ENCODE measurements at regions not wholly inside any gene's neighbourhood (a gene's known extent, or its start where the extent isn't known, plus 50 kb on each side); places are given as distances from the start of the nearest gene placed in this dataset.

DNA sequence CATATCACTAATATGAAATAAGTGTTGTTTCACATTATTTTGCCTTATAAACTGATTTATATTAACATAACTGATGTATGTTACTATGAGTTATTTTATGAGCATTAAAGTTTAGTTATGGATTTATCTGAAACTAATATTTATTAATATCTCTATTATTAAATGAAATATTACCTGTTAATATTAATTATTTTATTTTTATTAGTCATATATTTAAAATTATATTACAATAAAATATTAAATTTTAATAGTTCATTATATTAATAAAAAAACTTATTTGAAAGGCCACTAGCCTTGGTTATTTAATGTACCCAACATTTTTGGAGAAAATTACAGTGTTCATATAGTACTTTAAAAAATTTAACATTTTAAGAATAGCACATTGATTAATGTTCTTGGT, 1643.4 kb upstream of the MIR17HG start:
- no peak overlapping the region for H3K27ac ChIP-seq (ENCODE audit: low read depth, low read length)
- H3K27me3 ChIP-seq (ENCODE audit: control insufficient read depth in 1 of 2, insufficient read depth in 2 of 2, low read length in 2 of 2): no peaks in the 10 kb centered on the region
- H3K4me1 ChIP-seq (ENCODE audit: control insufficient read depth in 1 of 2, insufficient read depth in 2 of 2, low read length in 2 of 2): no peaks in the 10 kb centered on the region
- H3K4me3 ChIP-seq (ENCODE audit: low read depth in 1 of 2, low read length in 2 of 2): no peak overlapping the region
- no peaks in the 10 kb centered on the region for H3K36me3 ChIP-seq (ENCODE audit: control insufficient read depth in 1 of 2, insufficient read depth in 2 of 2, low read length in 2 of 2)
- peaks cover 0 to 3% of the 10 kb centered on the region in 2 donors for H3K9me3 ChIP-seq (ENCODE audit: control insufficient read depth in 1 of 2, low read length in 2 of 2)
- H3K9ac ChIP-seq (ENCODE audit: low read depth in 1 of 2, low read length in 2 of 2): no peak overlapping the region

DNA sequence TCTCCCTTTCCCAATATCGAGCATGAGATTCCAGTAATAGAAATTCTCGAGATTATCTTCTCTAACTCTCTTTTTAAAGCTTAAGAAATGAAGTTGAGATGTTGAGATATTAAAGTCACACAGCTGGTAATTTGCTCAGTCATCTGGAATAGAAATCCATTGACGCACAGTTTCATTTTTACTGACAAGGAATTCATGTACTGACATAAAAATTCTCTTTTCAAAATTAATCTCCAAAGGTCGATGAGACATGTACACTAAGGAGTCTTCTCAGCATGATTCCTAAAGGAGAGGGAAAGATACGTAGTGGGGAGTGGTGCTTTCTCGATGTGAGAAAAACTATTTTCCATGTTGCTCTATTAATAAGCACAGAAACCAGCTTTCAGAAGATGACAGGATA, 1639.5 kb upstream of the MIR17HG start:
- Histone ChIP-seq H3K9ac (ENCODE audit: low read depth in 1 of 2, low read length in 2 of 2) (no peak overlapping the region), H3K27me3 (ENCODE audit: control insufficient read depth in 1 of 2, insufficient read depth in 2 of 2, low read length in 2 of 2) (no peaks in the 10 kb centered on the region), H3K4me3 (ENCODE audit: low read depth in 1 of 2, low read length in 2 of 2) (no peak overlapping the region), H3K27ac (ENCODE audit: low read depth, low read length) (no peak overlapping the region), H3K9me3 (ENCODE audit: control insufficient read depth in 1 of 2, low read length in 2 of 2) (no peaks in the 10 kb centered on the region), H3K36me3 (ENCODE audit: control insufficient read depth in 1 of 2, insufficient read depth in 2 of 2, low read length in 2 of 2) (no peaks in the 10 kb centered on the region), H3K4me1 (ENCODE audit: control insufficient read depth in 1 of 2, insufficient read depth in 2 of 2, low read length in 2 of 2) (no peaks in the 10 kb centered on the region)

DNA sequence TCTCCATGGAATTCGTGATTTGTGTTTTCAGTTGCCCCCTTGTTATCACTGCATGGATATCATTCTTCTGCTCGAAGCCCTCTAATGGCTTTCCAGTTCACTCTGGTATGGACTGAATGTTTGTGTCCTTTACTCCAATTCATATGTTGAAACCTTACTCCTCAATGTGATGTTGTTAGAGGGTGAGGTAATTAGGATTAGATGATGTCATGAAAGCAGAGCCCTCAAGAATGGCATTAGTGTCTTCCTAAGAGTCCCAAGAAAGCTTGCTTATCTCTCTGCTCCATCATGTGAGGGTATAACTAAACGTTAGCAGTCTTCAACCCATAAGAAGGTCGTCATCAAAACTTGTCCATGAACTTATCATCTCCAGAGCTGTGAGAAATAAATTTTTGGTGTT, 1626.3 kb upstream of the MIR17HG start:
- Histone ChIP-seq H3K9me3 (ENCODE audit: control insufficient read depth in 1 of 2, low read length in 2 of 2) (peaks cover 4 to 11% of the 10 kb centered on the region in 2 donors), H3K27me3 (ENCODE audit: control insufficient read depth in 1 of 2, insufficient read depth in 2 of 2, low read length in 2 of 2) (no peaks in the 10 kb centered on the region), H3K4me3 (ENCODE audit: low read depth in 1 of 2, low read length in 2 of 2) (no peak overlapping the region), H3K4me1 (ENCODE audit: control insufficient read depth in 1 of 2, insufficient read depth in 2 of 2, low read length in 2 of 2) (no peaks in the 10 kb centered on the region), H3K36me3 (ENCODE audit: control insufficient read depth in 1 of 2, insufficient read depth in 2 of 2, low read length in 2 of 2) (no peaks in the 10 kb centered on the region), H3K9ac (ENCODE audit: low read depth in 1 of 2, low read length in 2 of 2) (no peak overlapping the region), H3K27ac (ENCODE audit: low read depth, low read length) (no peak overlapping the region)

DNA sequence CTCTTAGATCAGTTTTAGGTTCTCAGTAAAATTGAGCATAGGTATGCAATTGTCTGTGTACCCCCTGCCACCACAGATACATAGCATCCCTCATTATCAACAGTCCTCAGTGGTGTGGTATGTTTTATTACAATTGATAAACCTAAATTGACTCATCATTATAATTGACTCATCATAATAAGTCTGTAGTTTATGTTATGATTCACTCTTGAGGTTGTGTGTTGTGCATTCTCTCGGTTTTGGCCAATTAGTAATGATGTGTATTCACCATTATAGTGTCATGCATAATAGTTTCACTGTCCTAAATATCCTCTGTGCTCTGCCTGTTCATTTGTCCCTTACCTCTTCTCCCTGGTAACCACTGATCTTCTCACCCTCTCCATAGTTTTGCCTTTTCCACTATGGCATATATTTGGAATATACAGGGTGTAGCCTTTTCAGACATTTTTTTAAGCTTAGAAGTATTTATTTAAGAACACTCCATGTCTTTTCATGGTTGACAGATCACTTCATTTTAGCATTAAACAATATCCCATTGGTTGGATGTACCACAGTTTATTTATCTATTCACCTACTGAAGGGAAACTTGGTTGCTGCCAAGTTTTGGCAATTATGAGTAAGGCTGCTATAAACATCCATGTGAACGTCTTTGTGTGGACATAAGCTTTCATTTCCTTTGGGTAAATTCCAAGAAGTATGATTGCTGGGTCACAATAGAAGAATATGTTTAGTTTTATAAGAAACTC, 1620.6 kb upstream of the MIR17HG start:
- H3K4me3 ChIP-seq (ENCODE audit: low read depth in 1 of 2, low read length in 2 of 2): no peak overlapping the region
- no peak overlapping the region for H3K27ac ChIP-seq (ENCODE audit: low read depth, low read length)
- H3K4me1 ChIP-seq (ENCODE audit: control insufficient read depth in 1 of 2, insufficient read depth in 2 of 2, low read length in 2 of 2): no peaks in the 10 kb centered on the region
- no peaks in the 10 kb centered on the region for H3K27me3 ChIP-seq (ENCODE audit: control insufficient read depth in 1 of 2, insufficient read depth in 2 of 2, low read length in 2 of 2)
- no peaks in the 10 kb centered on the region for H3K36me3 ChIP-seq (ENCODE audit: control insufficient read depth in 1 of 2, insufficient read depth in 2 of 2, low read length in 2 of 2)
- no peak overlapping the region for H3K9ac ChIP-seq (ENCODE audit: low read depth in 1 of 2, low read length in 2 of 2)
- peaks cover 0 to 3% of the 10 kb centered on the region in 2 donors for H3K9me3 ChIP-seq (ENCODE audit: control insufficient read depth in 1 of 2, low read length in 2 of 2)

DNA sequence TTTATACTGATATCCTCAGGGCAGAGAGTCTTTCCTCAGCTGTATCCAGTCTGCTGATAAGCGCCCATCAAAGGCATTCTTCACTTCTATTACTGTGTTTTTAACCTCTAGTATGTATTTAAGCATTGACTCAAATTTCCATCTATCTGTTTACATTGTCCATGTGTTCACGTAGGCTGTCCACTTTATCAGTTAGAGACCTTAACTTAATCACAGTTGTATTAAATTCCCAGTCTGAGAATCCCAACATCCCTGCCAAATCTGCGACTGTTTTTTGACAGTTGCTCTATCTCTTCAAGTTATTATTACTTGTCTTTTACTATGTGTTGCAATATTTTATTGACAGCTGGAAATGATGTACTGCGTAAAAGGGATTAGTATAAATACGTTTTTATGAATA, 1613.7 kb upstream of the MIR17HG start:
- H3K27ac ChIP-seq (ENCODE audit: low read depth, low read length): no peak overlapping the region
- no peaks in the 10 kb centered on the region for H3K36me3 ChIP-seq (ENCODE audit: control insufficient read depth in 1 of 2, insufficient read depth in 2 of 2, low read length in 2 of 2)
- peaks cover 2 to 4% of the 10 kb centered on the region in 2 donors for H3K9me3 ChIP-seq (ENCODE audit: control insufficient read depth in 1 of 2, low read length in 2 of 2)
- H3K4me3 ChIP-seq (ENCODE audit: low read depth in 1 of 2, low read length in 2 of 2): no peak overlapping the region
- H3K9ac ChIP-seq (ENCODE audit: low read depth in 1 of 2, low read length in 2 of 2): no peak overlapping the region
- no peaks in the 10 kb centered on the region for H3K27me3 ChIP-seq (ENCODE audit: control insufficient read depth in 1 of 2, insufficient read depth in 2 of 2, low read length in 2 of 2)
- H3K4me1 ChIP-seq (ENCODE audit: control insufficient read depth in 1 of 2, insufficient read depth in 2 of 2, low read length in 2 of 2): no peaks in the 10 kb centered on the region

DNA sequence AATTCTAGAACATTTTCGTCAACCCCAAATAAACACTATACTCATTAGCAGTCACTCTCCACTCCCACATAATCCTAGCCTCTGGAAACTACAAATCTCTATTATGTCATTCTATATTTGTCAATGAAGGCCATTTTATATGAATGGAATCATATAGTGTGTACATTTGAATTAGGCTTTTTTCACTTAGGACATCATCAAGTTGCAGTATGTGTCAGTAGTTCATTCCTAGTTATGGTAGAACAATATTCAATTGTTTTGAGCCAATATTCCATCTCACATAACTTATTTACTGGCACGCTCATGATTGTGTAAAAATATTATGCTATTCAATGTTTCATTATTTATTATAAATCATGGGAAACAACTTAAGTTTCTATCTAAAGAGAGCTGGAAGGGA, 1610.4 kb upstream of the MIR17HG start:
- Histone ChIP-seq H3K27ac (ENCODE audit: low read depth, low read length) (no peak overlapping the region), H3K4me3 (ENCODE audit: low read depth in 1 of 2, low read length in 2 of 2) (no peak overlapping the region), H3K27me3 (ENCODE audit: control insufficient read depth in 1 of 2, insufficient read depth in 2 of 2, low read length in 2 of 2) (no peaks in the 10 kb centered on the region), H3K9me3 (ENCODE audit: control insufficient read depth in 1 of 2, low read length in 2 of 2) (peaks cover 2 to 4% of the 10 kb centered on the region in 2 donors), H3K9ac (ENCODE audit: low read depth in 1 of 2, low read length in 2 of 2) (no peak overlapping the region), H3K4me1 (ENCODE audit: control insufficient read depth in 1 of 2, insufficient read depth in 2 of 2, low read length in 2 of 2) (no peaks in the 10 kb centered on the region), H3K36me3 (ENCODE audit: control insufficient read depth in 1 of 2, insufficient read depth in 2 of 2, low read length in 2 of 2) (no peaks in the 10 kb centered on the region)

DNA sequence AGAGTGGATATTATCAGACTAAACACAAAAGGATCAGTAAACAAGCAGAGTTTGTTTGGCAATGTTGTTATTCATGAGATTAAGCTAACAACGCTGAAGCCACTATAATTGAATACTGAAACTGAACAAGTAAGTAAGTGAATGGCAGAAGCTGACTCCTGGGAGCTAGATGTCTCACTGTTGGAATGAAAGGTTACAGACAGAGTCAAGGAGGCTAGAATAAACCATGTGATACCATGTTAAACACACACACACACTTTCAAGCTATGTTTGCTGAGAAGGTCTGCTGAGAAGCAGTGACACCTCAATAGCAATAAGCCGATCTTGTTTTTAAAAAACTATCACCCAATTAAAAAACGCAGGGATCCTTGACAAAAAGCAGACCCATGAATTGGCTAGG, 1609.4 kb upstream of the MIR17HG start:
- no peak overlapping the region for H3K4me3 ChIP-seq (ENCODE audit: low read depth in 1 of 2, low read length in 2 of 2)
- H3K9me3 ChIP-seq (ENCODE audit: control insufficient read depth in 1 of 2, low read length in 2 of 2): peaks cover 2 to 4% of the 10 kb centered on the region in 2 donors
- no peaks in the 10 kb centered on the region for H3K36me3 ChIP-seq (ENCODE audit: control insufficient read depth in 1 of 2, insufficient read depth in 2 of 2, low read length in 2 of 2)
- H3K27me3 ChIP-seq (ENCODE audit: control insufficient read depth in 1 of 2, insufficient read depth in 2 of 2, low read length in 2 of 2): no peaks in the 10 kb centered on the region
- no peak overlapping the region for H3K9ac ChIP-seq (ENCODE audit: low read depth in 1 of 2, low read length in 2 of 2)
- no peaks in the 10 kb centered on the region for H3K4me1 ChIP-seq (ENCODE audit: control insufficient read depth in 1 of 2, insufficient read depth in 2 of 2, low read length in 2 of 2)
- no peak overlapping the region for H3K27ac ChIP-seq (ENCODE audit: low read depth, low read length)

DNA sequence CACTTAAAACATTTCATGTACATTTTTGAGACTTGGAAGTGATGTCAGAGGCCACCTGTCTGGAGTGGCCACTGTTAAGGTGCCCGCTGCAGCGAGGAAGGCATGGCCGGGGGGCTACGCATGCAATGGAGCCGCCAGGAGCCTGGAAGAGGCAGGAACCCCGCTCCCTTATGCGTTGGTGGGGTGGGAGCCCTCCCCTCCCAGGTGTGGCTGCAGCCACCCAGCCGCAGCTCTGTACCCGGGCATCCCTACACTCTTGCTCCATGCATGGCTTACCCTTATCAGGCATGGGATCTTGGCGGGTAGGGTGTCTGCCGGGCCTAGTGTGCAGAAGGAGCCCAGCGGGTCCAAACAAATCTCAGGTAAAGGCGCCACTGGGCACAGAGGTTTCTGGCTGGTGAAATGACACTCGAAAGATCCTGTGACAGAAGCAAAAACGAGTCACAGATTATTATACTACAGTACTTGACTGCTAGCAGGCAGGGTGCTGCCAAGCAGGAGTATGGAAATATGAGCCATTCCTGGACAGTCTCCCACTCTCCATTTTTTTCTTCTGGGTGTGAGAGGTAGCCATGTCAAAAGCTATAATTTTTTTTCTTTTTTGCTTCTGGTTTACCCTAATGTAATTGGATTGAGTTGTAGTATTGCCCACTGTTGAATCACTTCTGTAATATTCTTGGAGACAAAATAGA, 1606.3 kb upstream of the MIR17HG start:
- Histone ChIP-seq H3K9me3 (ENCODE audit: control insufficient read depth in 1 of 2, low read length in 2 of 2) (no peaks in the 10 kb centered on the region), H3K4me1 (ENCODE audit: control insufficient read depth in 1 of 2, insufficient read depth in 2 of 2, low read length in 2 of 2) (no peaks in the 10 kb centered on the region), H3K27ac (ENCODE audit: low read depth, low read length) (no peak overlapping the region), H3K4me3 (ENCODE audit: low read depth in 1 of 2, low read length in 2 of 2) (no peak overlapping the region), H3K36me3 (ENCODE audit: control insufficient read depth in 1 of 2, insufficient read depth in 2 of 2, low read length in 2 of 2) (no peaks in the 10 kb centered on the region), H3K27me3 (ENCODE audit: control insufficient read depth in 1 of 2, insufficient read depth in 2 of 2, low read length in 2 of 2) (no peaks in the 10 kb centered on the region), H3K9ac (ENCODE audit: low read depth in 1 of 2, low read length in 2 of 2) (no peak overlapping the region)

DNA sequence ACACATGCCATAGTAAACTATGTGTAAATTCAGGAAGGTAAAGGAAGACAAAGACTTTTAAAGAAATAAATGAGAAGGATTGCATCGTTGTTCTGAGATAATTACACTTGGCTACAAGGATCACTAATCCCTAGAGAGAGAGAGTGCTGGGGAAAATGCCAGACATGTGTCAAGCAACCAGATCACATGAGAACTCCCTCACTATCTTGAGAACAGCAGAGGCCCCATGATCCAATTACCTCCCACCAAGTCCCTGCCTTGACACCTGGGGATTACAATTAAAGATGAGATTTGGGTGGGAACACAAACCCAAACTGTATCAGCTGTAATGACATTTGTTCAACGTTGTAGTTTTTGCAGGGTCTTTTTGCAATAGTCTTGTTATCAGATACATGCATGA, 1600.9 kb upstream of the MIR17HG start:
- H3K4me3 ChIP-seq (ENCODE audit: low read depth in 1 of 2, low read length in 2 of 2): no peak overlapping the region
- no peaks in the 10 kb centered on the region for H3K36me3 ChIP-seq (ENCODE audit: control insufficient read depth in 1 of 2, insufficient read depth in 2 of 2, low read length in 2 of 2)
- H3K9me3 ChIP-seq (ENCODE audit: control insufficient read depth in 1 of 2, low read length in 2 of 2): peaks cover 0 to 4% of the 10 kb centered on the region in 2 donors
- no peaks in the 10 kb centered on the region for H3K27me3 ChIP-seq (ENCODE audit: control insufficient read depth in 1 of 2, insufficient read depth in 2 of 2, low read length in 2 of 2)
- H3K4me1 ChIP-seq (ENCODE audit: control insufficient read depth in 1 of 2, insufficient read depth in 2 of 2, low read length in 2 of 2): no peaks in the 10 kb centered on the region
- H3K27ac ChIP-seq (ENCODE audit: low read depth, low read length): no peak overlapping the region
- no peak overlapping the region for H3K9ac ChIP-seq (ENCODE audit: low read depth in 1 of 2, low read length in 2 of 2)

DNA sequence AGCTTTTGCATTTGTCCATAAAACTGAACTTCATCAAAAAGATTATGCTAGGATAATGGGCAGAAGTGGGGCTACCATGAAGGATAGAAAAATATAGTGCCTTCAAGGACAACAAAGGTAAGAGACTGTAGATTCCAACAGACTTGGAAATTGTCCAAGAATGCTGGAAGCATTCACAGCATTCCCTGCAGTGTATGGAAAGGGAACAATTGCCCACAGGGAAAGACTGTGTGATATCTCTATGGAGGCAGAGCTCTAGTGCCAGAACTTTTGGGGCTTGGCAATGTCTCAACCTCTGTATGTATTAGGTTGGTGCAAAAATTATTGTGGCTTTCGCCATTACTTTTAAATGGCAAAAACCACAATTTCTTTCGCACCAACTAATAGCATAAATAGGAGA, 1598.8 kb upstream of the MIR17HG start:
- H3K4me1 ChIP-seq (ENCODE audit: control insufficient read depth in 1 of 2, insufficient read depth in 2 of 2, low read length in 2 of 2): no peaks in the 10 kb centered on the region
- no peaks in the 10 kb centered on the region for H3K36me3 ChIP-seq (ENCODE audit: control insufficient read depth in 1 of 2, insufficient read depth in 2 of 2, low read length in 2 of 2)
- no peaks in the 10 kb centered on the region for H3K27me3 ChIP-seq (ENCODE audit: control insufficient read depth in 1 of 2, insufficient read depth in 2 of 2, low read length in 2 of 2)
- peaks cover 0 to 4% of the 10 kb centered on the region in 2 donors for H3K9me3 ChIP-seq (ENCODE audit: control insufficient read depth in 1 of 2, low read length in 2 of 2)
- H3K27ac ChIP-seq (ENCODE audit: low read depth, low read length): no peak overlapping the region
- no peak overlapping the region for H3K9ac ChIP-seq (ENCODE audit: low read depth in 1 of 2, low read length in 2 of 2)
- H3K4me3 ChIP-seq (ENCODE audit: low read depth in 1 of 2, low read length in 2 of 2): no peak overlapping the region
